ENCODE measurements at regions not wholly inside any gene's neighbourhood (a gene's known extent, or its start where the extent isn't known, plus 50 kb on each side); places are given as distances from the start of the nearest gene placed in this dataset.

DNA sequence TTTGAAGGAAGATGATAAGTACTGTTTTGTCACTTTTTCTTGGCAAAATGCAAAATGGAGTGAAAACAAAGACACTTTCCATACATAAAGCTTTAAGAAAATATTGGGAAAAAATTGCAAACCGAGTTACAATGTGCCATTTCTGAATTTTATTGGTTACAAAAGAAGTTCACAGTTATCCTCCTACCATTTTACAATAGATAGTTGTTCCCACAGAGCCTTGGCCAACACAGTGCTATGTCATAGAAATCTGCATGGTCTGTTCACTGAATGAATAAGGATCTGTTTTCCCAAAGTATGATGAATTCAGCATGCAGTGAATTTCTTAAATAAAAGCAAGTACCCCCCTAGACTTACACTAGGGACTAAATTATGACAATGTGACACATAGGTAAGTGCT is 268.2 kb upstream of the POU3F2 start:
- Histone ChIP-seq H3K4me3 (ENCODE audit: low read depth, low read length) (no peak overlapping the region), H3K4me1 (ENCODE audit: control insufficient read depth, insufficient read depth, low read length, poor library complexity, severe bottlenecking) (no peaks in the 10 kb centered on the region), H3K9me3 (ENCODE audit: control insufficient read depth in 2 of 2, low read length in 2 of 2) (no peaks in the 10 kb centered on the region), H3K27me3 (ENCODE audit: control insufficient read depth, insufficient read depth, low read length) (no peaks in the 10 kb centered on the region), H3K36me3 (ENCODE audit: control insufficient read depth, insufficient read depth, low read length) (no peaks in the 10 kb centered on the region), H3K27ac (ENCODE audit: insufficient read depth, low read length, poor library complexity, severe bottlenecking) (no peak overlapping the region)
- Mint-ChIP-seq H3K27me3 (no peaks in the 10 kb centered on the region), H3K36me3 (no peaks in the 10 kb centered on the region), H3K4me1 (no peaks in the 10 kb centered on the region), H3K4me3 (no peak overlapping the region), H3K9me3 (no peaks in the 10 kb centered on the region), H3K27ac (no peak overlapping the region)
- ATAC-seq (ENCODE audit: low read depth in 2 of 2) (no peak), DNase-seq (no peak)

DNA sequence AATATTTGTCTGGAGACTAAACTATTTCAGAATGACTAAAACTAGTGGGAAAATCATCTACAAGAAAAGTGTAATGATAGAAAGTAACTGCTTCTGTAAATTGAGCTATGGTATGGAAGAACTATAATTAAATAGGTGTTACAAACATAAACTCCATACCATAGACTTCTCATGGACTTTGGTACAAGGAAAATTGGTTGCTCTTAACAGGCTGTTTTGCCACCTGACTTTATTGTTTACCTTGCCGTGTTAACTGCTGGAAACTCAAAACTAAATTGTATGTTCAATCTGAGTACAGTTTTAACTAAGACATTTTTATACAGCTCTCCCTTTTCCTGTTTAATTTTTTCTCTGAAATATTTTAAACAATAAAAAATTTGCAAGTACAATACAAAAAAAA is 261.8 kb upstream of the POU3F2 start:
- Histone ChIP-seq H3K27me3 (ENCODE audit: control insufficient read depth, insufficient read depth, low read length) (no peaks in the 10 kb centered on the region), H3K4me1 (ENCODE audit: control insufficient read depth, insufficient read depth, low read length, poor library complexity, severe bottlenecking) (no peaks in the 10 kb centered on the region), H3K9me3 (ENCODE audit: control insufficient read depth in 2 of 2, low read length in 2 of 2) (no peaks in the 10 kb centered on the region), H3K27ac (ENCODE audit: insufficient read depth, low read length, poor library complexity, severe bottlenecking) (no peak overlapping the region), H3K4me3 (ENCODE audit: low read depth, low read length) (no peak overlapping the region), H3K36me3 (ENCODE audit: control insufficient read depth, insufficient read depth, low read length) (no peaks in the 10 kb centered on the region)
- DNase-seq (no peak), ATAC-seq (ENCODE audit: low read depth in 2 of 2) (no peak)
- Mint-ChIP-seq H3K9me3 (no peaks in the 10 kb centered on the region), H3K27ac (no peak overlapping the region), H3K4me3 (no peak overlapping the region), H3K36me3 (no peaks in the 10 kb centered on the region), H3K4me1 (no peaks in the 10 kb centered on the region), H3K27me3 (no peaks in the 10 kb centered on the region)

DNA sequence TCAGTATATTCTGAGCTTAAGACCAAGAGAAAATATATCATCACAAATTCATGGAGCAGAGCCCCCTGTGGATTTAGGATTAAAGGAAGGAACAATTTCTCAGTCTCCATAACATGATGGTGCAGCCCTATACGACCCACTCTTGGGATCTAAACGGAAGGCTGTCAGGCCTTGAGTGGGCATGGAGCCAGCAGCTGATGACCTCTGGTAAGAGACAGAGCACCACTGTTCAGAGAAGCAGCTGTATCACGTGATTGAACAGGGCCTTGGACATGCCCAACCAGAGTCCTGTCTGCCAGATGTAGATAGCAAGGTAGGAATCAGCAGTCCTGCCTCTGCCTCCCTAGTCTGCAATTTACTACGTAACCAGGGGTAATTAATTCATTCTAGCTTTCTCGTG is 259.4 kb upstream of the POU3F2 start:
- ATAC-seq (ENCODE audit: low read depth in 2 of 2) = no peak
- Histone ChIP-seq H3K27me3 (ENCODE audit: control insufficient read depth, insufficient read depth, low read length) (no peaks in the 10 kb centered on the region), H3K4me3 (ENCODE audit: low read depth, low read length) (no peak overlapping the region), H3K4me1 (ENCODE audit: control insufficient read depth, insufficient read depth, low read length, poor library complexity, severe bottlenecking) (no peaks in the 10 kb centered on the region), H3K27ac (ENCODE audit: insufficient read depth, low read length, poor library complexity, severe bottlenecking) (no peak overlapping the region), H3K9me3 (ENCODE audit: control insufficient read depth in 2 of 2, low read length in 2 of 2) (no peaks in the 10 kb centered on the region), H3K36me3 (ENCODE audit: control insufficient read depth, insufficient read depth, low read length) (no peaks in the 10 kb centered on the region)
- Mint-ChIP-seq H3K4me3 (no peak overlapping the region), H3K9me3 (no peaks in the 10 kb centered on the region), H3K4me1 (no peaks in the 10 kb centered on the region), H3K27ac (no peak overlapping the region), H3K27me3 (no peaks in the 10 kb centered on the region), H3K36me3 (no peaks in the 10 kb centered on the region)
- DNase-seq = no peak

DNA sequence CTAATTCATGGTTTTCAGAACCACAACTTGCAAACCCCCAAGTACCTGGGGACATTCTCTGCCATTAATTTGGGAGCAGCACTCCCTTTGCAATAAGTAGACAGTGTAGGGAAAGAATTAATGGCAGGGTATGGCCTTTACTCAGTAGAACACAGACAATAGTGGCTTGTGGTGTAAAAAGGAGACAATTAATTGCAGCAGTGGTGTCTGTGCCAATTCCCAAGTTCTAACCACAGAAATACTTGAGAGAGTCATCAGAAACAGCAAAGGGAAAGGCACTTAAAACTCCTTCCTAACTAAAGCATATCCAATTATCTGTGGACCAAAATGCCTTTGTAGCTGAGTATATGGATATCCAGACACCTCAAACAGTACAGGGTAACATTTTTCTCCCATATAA is 257.6 kb upstream of the POU3F2 start:
- Histone ChIP-seq H3K36me3 (ENCODE audit: control insufficient read depth, insufficient read depth, low read length) (no peaks in the 10 kb centered on the region), H3K4me3 (ENCODE audit: low read depth, low read length) (no peak overlapping the region), H3K27me3 (ENCODE audit: control insufficient read depth, insufficient read depth, low read length) (no peaks in the 10 kb centered on the region), H3K27ac (ENCODE audit: insufficient read depth, low read length, poor library complexity, severe bottlenecking) (no peak overlapping the region), H3K4me1 (ENCODE audit: control insufficient read depth, insufficient read depth, low read length, poor library complexity, severe bottlenecking) (no peaks in the 10 kb centered on the region), H3K9me3 (ENCODE audit: control insufficient read depth in 2 of 2, low read length in 2 of 2) (no peaks in the 10 kb centered on the region)
- H3K27ac Mint-ChIP-seq = no peak overlapping the region
- no peaks in the 10 kb centered on the region for H3K4me1 Mint-ChIP-seq
- no peak overlapping the region for H3K4me3 Mint-ChIP-seq
- ATAC-seq (ENCODE audit: low read depth in 2 of 2) (no peak), DNase-seq (no peak)
- H3K27me3 Mint-ChIP-seq = no peaks in the 10 kb centered on the region
- no peaks in the 10 kb centered on the region for H3K9me3 Mint-ChIP-seq
- H3K36me3 Mint-ChIP-seq = no peaks in the 10 kb centered on the region

DNA sequence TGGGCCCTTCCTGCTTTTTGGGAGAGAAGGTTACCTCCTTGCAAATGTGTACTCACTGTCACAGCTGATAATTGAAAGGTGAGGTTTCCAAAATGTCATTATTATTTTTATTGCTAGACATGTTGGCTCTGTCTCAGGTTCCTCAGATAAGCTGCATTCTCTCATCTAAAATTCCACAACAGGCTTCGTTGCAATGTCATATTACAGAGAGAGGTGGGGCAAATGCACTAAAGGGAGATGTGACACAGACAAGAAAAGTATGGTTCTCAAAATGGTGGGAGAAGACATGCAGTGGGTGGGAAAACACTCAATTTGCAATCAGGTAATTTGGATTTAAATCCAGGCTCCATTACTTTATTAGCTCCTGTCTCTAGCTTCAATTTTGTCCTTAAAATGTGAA is 256.4 kb upstream of the POU3F2 start:
- ATAC-seq (ENCODE audit: low read depth in 2 of 2) (no peak), DNase-seq (no peak)
- Mint-ChIP-seq H3K4me3 (no peak overlapping the region), H3K4me1 (no peaks in the 10 kb centered on the region), H3K27ac (no peak overlapping the region), H3K9me3 (no peaks in the 10 kb centered on the region), H3K27me3 (no peaks in the 10 kb centered on the region), H3K36me3 (no peaks in the 10 kb centered on the region)
- H3K27me3 ChIP-seq (ENCODE audit: control insufficient read depth, insufficient read depth, low read length) = no peaks in the 10 kb centered on the region
- H3K27ac ChIP-seq (ENCODE audit: insufficient read depth, low read length, poor library complexity, severe bottlenecking) = no peak overlapping the region
- no peaks in the 10 kb centered on the region for H3K36me3 ChIP-seq (ENCODE audit: control insufficient read depth, insufficient read depth, low read length)
- no peaks in the 10 kb centered on the region for H3K9me3 ChIP-seq (ENCODE audit: control insufficient read depth in 2 of 2, low read length in 2 of 2)
- H3K4me3 ChIP-seq (ENCODE audit: low read depth, low read length) = no peak overlapping the region
- no peaks in the 10 kb centered on the region for H3K4me1 ChIP-seq (ENCODE audit: control insufficient read depth, insufficient read depth, low read length, poor library complexity, severe bottlenecking)

DNA sequence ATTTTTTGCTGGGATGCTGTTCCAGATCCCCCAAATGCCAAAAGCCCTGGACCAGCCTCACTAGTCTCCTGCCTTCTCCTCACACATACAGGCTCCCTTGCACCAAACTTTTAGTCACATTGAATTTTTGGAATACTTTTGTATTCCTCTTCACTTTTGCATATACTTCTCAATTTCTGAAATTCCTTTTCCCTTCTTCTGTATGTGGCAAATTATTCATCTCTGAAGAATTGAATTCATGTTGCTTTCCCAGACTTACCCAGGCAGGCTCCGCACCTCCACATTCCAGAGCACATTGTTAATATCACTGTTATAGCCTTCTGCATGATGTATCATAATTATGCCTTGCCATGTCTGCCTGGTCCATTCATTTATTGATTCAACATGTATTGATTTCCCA is 255.3 kb upstream of the POU3F2 start:
- no peaks in the 10 kb centered on the region for H3K27me3 ChIP-seq (ENCODE audit: control insufficient read depth, insufficient read depth, low read length)
- no peaks in the 10 kb centered on the region for H3K4me1 Mint-ChIP-seq
- H3K27ac ChIP-seq (ENCODE audit: insufficient read depth, low read length, poor library complexity, severe bottlenecking) = no peak overlapping the region
- no peaks in the 10 kb centered on the region for H3K9me3 Mint-ChIP-seq
- ATAC-seq (ENCODE audit: low read depth in 2 of 2) (no peak), DNase-seq (no peak)
- H3K4me1 ChIP-seq (ENCODE audit: control insufficient read depth, insufficient read depth, low read length, poor library complexity, severe bottlenecking) = no peaks in the 10 kb centered on the region
- H3K27ac Mint-ChIP-seq = no peak overlapping the region
- no peaks in the 10 kb centered on the region for H3K36me3 Mint-ChIP-seq
- H3K4me3 ChIP-seq (ENCODE audit: low read depth, low read length) = no peak overlapping the region
- H3K27me3 Mint-ChIP-seq = no peaks in the 10 kb centered on the region
- no peaks in the 10 kb centered on the region for H3K9me3 ChIP-seq (ENCODE audit: control insufficient read depth in 2 of 2, low read length in 2 of 2)
- H3K36me3 ChIP-seq (ENCODE audit: control insufficient read depth, insufficient read depth, low read length) = no peaks in the 10 kb centered on the region
- H3K4me3 Mint-ChIP-seq = no peak overlapping the region

DNA sequence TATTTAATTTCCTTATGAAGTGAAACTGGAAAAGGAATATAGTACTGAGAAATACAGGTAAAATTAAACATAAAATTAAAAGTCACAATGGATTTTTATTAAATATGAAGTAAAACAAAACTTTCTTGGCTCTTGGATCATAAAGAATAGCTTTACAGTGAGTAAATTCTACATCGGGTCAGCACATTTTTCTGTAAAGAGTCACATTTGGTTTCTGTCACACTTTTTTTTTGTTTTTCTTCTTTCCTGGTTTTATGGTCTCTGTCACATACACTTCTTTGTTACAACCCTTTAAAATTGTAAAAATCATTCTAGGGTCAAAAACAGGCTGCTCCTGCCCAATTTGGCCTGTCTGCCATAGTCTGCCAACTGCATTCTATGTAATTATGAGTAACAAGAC is 254.4 kb upstream of the POU3F2 start:
- H3K27ac Mint-ChIP-seq = no peak overlapping the region
- H3K4me3 ChIP-seq (ENCODE audit: low read depth, low read length) = no peak overlapping the region
- H3K36me3 Mint-ChIP-seq = no peaks in the 10 kb centered on the region
- ATAC-seq (ENCODE audit: low read depth in 2 of 2) (no peak), DNase-seq (no peak)
- no peaks in the 10 kb centered on the region for H3K9me3 ChIP-seq (ENCODE audit: control insufficient read depth in 2 of 2, low read length in 2 of 2)
- no peaks in the 10 kb centered on the region for H3K9me3 Mint-ChIP-seq
- H3K27me3 Mint-ChIP-seq = no peaks in the 10 kb centered on the region
- no peaks in the 10 kb centered on the region for H3K27me3 ChIP-seq (ENCODE audit: control insufficient read depth, insufficient read depth, low read length)
- no peaks in the 10 kb centered on the region for H3K36me3 ChIP-seq (ENCODE audit: control insufficient read depth, insufficient read depth, low read length)
- no peaks in the 10 kb centered on the region for H3K4me1 ChIP-seq (ENCODE audit: control insufficient read depth, insufficient read depth, low read length, poor library complexity, severe bottlenecking)
- no peak overlapping the region for H3K27ac ChIP-seq (ENCODE audit: insufficient read depth, low read length, poor library complexity, severe bottlenecking)
- no peak overlapping the region for H3K4me3 Mint-ChIP-seq
- no peaks in the 10 kb centered on the region for H3K4me1 Mint-ChIP-seq

DNA sequence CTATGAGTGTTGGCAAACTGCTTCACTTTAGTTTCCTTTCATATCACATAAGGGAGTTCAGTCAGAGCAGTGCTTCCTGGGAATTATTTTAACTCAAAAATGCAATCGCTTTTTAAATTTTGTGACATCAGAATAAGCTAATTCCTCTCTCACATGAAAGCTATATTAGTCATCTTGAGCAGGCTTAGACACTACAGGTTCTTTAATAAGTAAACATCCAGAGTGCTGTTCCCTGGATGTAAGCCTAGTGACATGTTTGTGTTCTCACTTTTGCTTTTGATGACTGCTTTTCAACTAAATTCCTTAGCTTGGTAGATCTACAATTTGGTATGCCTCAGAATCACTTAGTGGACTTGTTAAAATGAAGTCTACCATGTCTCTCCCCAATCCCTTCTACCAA is 252.7 kb upstream of the POU3F2 start:
- DNase-seq (no peak), ATAC-seq (ENCODE audit: low read depth in 2 of 2) (no peak)
- Mint-ChIP-seq H3K9me3 (peaks cover 0 to 2% (median 0%) of the 10 kb centered on the region in 7 donors), H3K27me3 (no peaks in the 10 kb centered on the region), H3K27ac (no peak overlapping the region), H3K36me3 (no peaks in the 10 kb centered on the region), H3K4me3 (no peak overlapping the region), H3K4me1 (no peaks in the 10 kb centered on the region)
- Histone ChIP-seq H3K27me3 (ENCODE audit: control insufficient read depth, insufficient read depth, low read length) (no peaks in the 10 kb centered on the region), H3K4me1 (ENCODE audit: control insufficient read depth, insufficient read depth, low read length, poor library complexity, severe bottlenecking) (no peaks in the 10 kb centered on the region), H3K4me3 (ENCODE audit: low read depth, low read length) (no peak overlapping the region), H3K36me3 (ENCODE audit: control insufficient read depth, insufficient read depth, low read length) (no peaks in the 10 kb centered on the region), H3K9me3 (ENCODE audit: control insufficient read depth in 2 of 2, low read length in 2 of 2) (no peaks in the 10 kb centered on the region), H3K27ac (ENCODE audit: insufficient read depth, low read length, poor library complexity, severe bottlenecking) (no peak overlapping the region)

All from CD4-positive, CD25-positive, alpha-beta regulatory T cell (primary cell).